CD4-positive, CD25-positive, alpha-beta regulatory T cell (primary cell): ENCODE measurements at regions not wholly inside any gene's neighbourhood (a gene's known extent, or its start where the extent isn't known, plus 50 kb on each side); places are given as distances from the start of the nearest gene placed in this dataset.

Source experiments
- ATAC-seq, 2 donors: fragments of 150-1000 bp; cut with Tn5 transposase; one replicate each; pipeline ENCODE4 v1.10.0; 2021; ENCODE audit warnings: low read depth in 2 of 2, moderate number of reproducible peaks in 2 of 2, moderate library complexity in 1 of 2
- DNase-seq, 3 donors: peaks; one replicate each; pipeline versions ENCODE4 v3.0.0 to v3.0.0-alpha.2; 2012 to 2022; ENCODE audit warnings: mixed read lengths in 1 of 3
- H3K27ac ChIP-seq: one replicate; pipeline ENCODE4 v1.7.0; 2013; ENCODE audit warnings: mild to moderate bottlenecking, low read length; ENCODE audit not compliant: insufficient read depth, poor library complexity, severe bottlenecking
- H3K27me3 ChIP-seq: one replicate; pipeline ENCODE4 v1.7.0; 2013; ENCODE audit warnings: low read length; ENCODE audit not compliant: control insufficient read depth, insufficient read depth
- H3K36me3 ChIP-seq: one replicate; pipeline ENCODE4 v1.7.0; 2013; ENCODE audit warnings: mild to moderate bottlenecking, low read length, moderate library complexity; ENCODE audit not compliant: control insufficient read depth, insufficient read depth
- H3K4me1 ChIP-seq: 2 replicates; pipeline ENCODE4 v1.7.0; 2013; ENCODE audit warnings: mild to moderate bottlenecking, low read length; ENCODE audit not compliant: insufficient read depth, control insufficient read depth, poor library complexity, severe bottlenecking
- H3K4me3 ChIP-seq: one replicate; pipeline ENCODE4 v1.7.0; 2013; ENCODE audit warnings: low read depth, mild to moderate bottlenecking, low read length, moderate library complexity
- H3K9me3 ChIP-seq, 2 experiments: 1 replicate in 1 of 2; 2 replicates in 1 of 2; pipeline ENCODE4 v1.7.0; 2013; ENCODE audit warnings: low read length in 2 of 2, mild to moderate bottlenecking in 1 of 2, moderate library complexity in 1 of 2; ENCODE audit not compliant: control insufficient read depth in 2 of 2
- H3K27ac Mint-ChIP-seq, 3 donors: one replicate each; pipeline ENCODE4 v1.8.0; 2020 to 2022; ENCODE audit warnings: mild to moderate bottlenecking in 3 of 3, mixed read lengths in 3 of 3, moderate library complexity in 2 of 3
- H3K27me3 Mint-ChIP-seq: one replicate; pipeline ENCODE4 v1.8.0; 2022; ENCODE audit warnings: mild to moderate bottlenecking, mixed read lengths
- H3K36me3 Mint-ChIP-seq: one replicate; pipeline ENCODE4 v1.8.0; 2020; ENCODE audit warnings: mixed read lengths
- H3K4me1 Mint-ChIP-seq, 4 donors: one replicate each; pipeline ENCODE4 v1.8.0; 2020 to 2022; ENCODE audit warnings: mixed read lengths in 4 of 4, mild to moderate bottlenecking in 1 of 4
- H3K4me3 Mint-ChIP-seq, 4 donors: one replicate each; pipeline ENCODE4 v1.8.0; 2020 to 2022; ENCODE audit warnings: mild to moderate bottlenecking in 4 of 4, mixed read lengths in 4 of 4, moderate library complexity in 3 of 4
- H3K9me3 Mint-ChIP-seq, 7 donors: one replicate each; pipeline ENCODE4 v1.8.0; 2020 to 2022; ENCODE audit warnings: mixed read lengths in 7 of 7, mild to moderate bottlenecking in 3 of 7, moderate library complexity in 2 of 7

GRCh38 chr6:167495506-167496401, 170.9 kb downstream of the TTLL2 start:
- H3K27ac Mint-ChIP-seq = no peak overlapping the region
- no peak overlapping the region for H3K4me3 Mint-ChIP-seq

GRCh38 chr6:167496707-167497106, 171.8 kb downstream of the TTLL2 start:
- Mint-ChIP-seq H3K4me3 (no peak overlapping the region), H3K4me1 (peaks cover 0 to 4% (median 0%) of the 10 kb centered on the region in 4 donors), H3K9me3 (peaks cover 0 to 9% (median 2%) of the 10 kb centered on the region in 7 donors), H3K27ac (no peak overlapping the region), H3K27me3 (no peaks in the 10 kb centered on the region), H3K36me3 (no peaks in the 10 kb centered on the region)
- Histone ChIP-seq H3K4me1 (no peaks in the 10 kb centered on the region), H3K27me3 (no peaks in the 10 kb centered on the region), H3K9me3 (no peaks in the 10 kb centered on the region), H3K4me3 (no peak overlapping the region), H3K36me3 (no peaks in the 10 kb centered on the region), H3K27ac (no peak overlapping the region)
- DNase-seq (no peak), ATAC-seq (no peak)

More at GRCh38 chr6:167495506-167496401, 170.9 kb downstream of the TTLL2 start:
- no peaks in the 10 kb centered on the region for H3K36me3 ChIP-seq
- H3K4me3 ChIP-seq = no peak overlapping the region
- H3K27ac ChIP-seq = no peak overlapping the region
- no peaks in the 10 kb centered on the region for H3K27me3 ChIP-seq
- H3K36me3 Mint-ChIP-seq = no peaks in the 10 kb centered on the region
- ATAC-seq (no peak), DNase-seq (no peak)
- peaks cover 0 to 9% (median 2%) of the 10 kb centered on the region in 7 donors for H3K9me3 Mint-ChIP-seq
- H3K4me1 Mint-ChIP-seq = peaks cover 0 to 4% (median 0%) of the 10 kb centered on the region in 4 donors
- H3K27me3 Mint-ChIP-seq = no peaks in the 10 kb centered on the region
- H3K4me1 ChIP-seq = no peaks in the 10 kb centered on the region
- no peaks in the 10 kb centered on the region for H3K9me3 ChIP-seq

GRCh38 chr6:167497428-167498056, 172.7 kb downstream of the TTLL2 start:
- no peaks in the 10 kb centered on the region for H3K9me3 ChIP-seq
- no peaks in the 10 kb centered on the region for H3K36me3 ChIP-seq
- no peaks in the 10 kb centered on the region for H3K27me3 ChIP-seq
- no peaks in the 10 kb centered on the region for H3K4me1 ChIP-seq
- Mint-ChIP-seq H3K27ac (no peak overlapping the region), H3K27me3 (no peaks in the 10 kb centered on the region), H3K9me3 (peaks cover 0 to 9% (median 2%) of the 10 kb centered on the region in 7 donors), H3K36me3 (no peaks in the 10 kb centered on the region), H3K4me3 (no peak overlapping the region), H3K4me1 (peaks cover 0 to 4% (median 0%) of the 10 kb centered on the region in 4 donors)
- ATAC-seq (no peak), DNase-seq (no peak)
- no peak overlapping the region for H3K27ac ChIP-seq
- no peak overlapping the region for H3K4me3 ChIP-seq

GRCh38 chr6:167499161-167499660, 174.3 kb downstream of the TTLL2 start:
- Histone ChIP-seq H3K27me3 (no peaks in the 10 kb centered on the region), H3K4me3 (no peak overlapping the region), H3K36me3 (no peaks in the 10 kb centered on the region), H3K9me3 (no peaks in the 10 kb centered on the region), H3K4me1 (no peaks in the 10 kb centered on the region), H3K27ac (no peak overlapping the region)
- no peaks in the 10 kb centered on the region for H3K27me3 Mint-ChIP-seq
- ATAC-seq (no peak), DNase-seq (no peak)
- peaks cover 0 to 4% (median 0%) of the 10 kb centered on the region in 4 donors for H3K4me1 Mint-ChIP-seq
- H3K36me3 Mint-ChIP-seq = no peaks in the 10 kb centered on the region
- peaks cover 0 to 6% (median 2%) of the 10 kb centered on the region in 7 donors for H3K9me3 Mint-ChIP-seq
- H3K4me3 Mint-ChIP-seq = no peak overlapping the region
- no peak overlapping the region for H3K27ac Mint-ChIP-seq

- DNase-seq (no peak), ATAC-seq (no peak)
- Mint-ChIP-seq H3K4me1 (no peaks in the 10 kb centered on the region), H3K27me3 (no peaks in the 10 kb centered on the region), H3K27ac (no peak overlapping the region), H3K4me3 (no peak overlapping the region), H3K9me3 (peaks cover 0 to 2% (median 0%) of the 10 kb centered on the region in 7 donors), H3K36me3 (no peaks in the 10 kb centered on the region)
- no peaks in the 10 kb centered on the region for H3K9me3 ChIP-seq
- H3K36me3 ChIP-seq = no peaks in the 10 kb centered on the region
- H3K27me3 ChIP-seq = no peaks in the 10 kb centered on the region
- H3K4me1 ChIP-seq = no peaks in the 10 kb centered on the region
- H3K4me3 ChIP-seq = no peak overlapping the region
- H3K27ac ChIP-seq = no peak overlapping the region
Measured at GRCh38 chr6:167500961-167501360, 176.1 kb downstream of the TTLL2 start.

GRCh38 chr6:167501831-167502385, 177.0 kb downstream of the TTLL2 start:
- Histone ChIP-seq H3K4me1 (no peaks in the 10 kb centered on the region), H3K27me3 (no peaks in the 10 kb centered on the region), H3K4me3 (no peak overlapping the region), H3K9me3 (no peaks in the 10 kb centered on the region), H3K27ac (no peak overlapping the region), H3K36me3 (no peaks in the 10 kb centered on the region)
- Mint-ChIP-seq H3K36me3 (no peaks in the 10 kb centered on the region), H3K9me3 (peaks cover 0 to 2% (median 0%) of the 10 kb centered on the region in 7 donors), H3K4me1 (no peaks in the 10 kb centered on the region), H3K27me3 (no peaks in the 10 kb centered on the region), H3K4me3 (no peak overlapping the region), H3K27ac (no peak overlapping the region)
- DNase-seq (no peak), ATAC-seq (no peak)

GRCh38 chr6:167502471-167502870, 177.6 kb downstream of the TTLL2 start:
- H3K27me3 Mint-ChIP-seq = no peaks in the 10 kb centered on the region
- no peak overlapping the region for H3K4me3 Mint-ChIP-seq
- DNase-seq = no peak
- no peaks in the 10 kb centered on the region for H3K27me3 ChIP-seq
- H3K9me3 ChIP-seq = no peaks in the 10 kb centered on the region
- H3K27ac ChIP-seq = no peak overlapping the region
- H3K36me3 ChIP-seq = no peaks in the 10 kb centered on the region
- no peaks in the 10 kb centered on the region for H3K4me1 ChIP-seq
- no peak overlapping the region for H3K27ac Mint-ChIP-seq
- H3K4me1 Mint-ChIP-seq = no peaks in the 10 kb centered on the region
- no peaks in the 10 kb centered on the region for H3K36me3 Mint-ChIP-seq
- peaks cover 0 to 2% (median 0%) of the 10 kb centered on the region in 7 donors for H3K9me3 Mint-ChIP-seq
- no peak overlapping the region for H3K4me3 ChIP-seq
- ATAC-seq = no peak
